WTC11 (cell line): ENCODE measurements at regions not wholly inside any gene's neighbourhood (a gene's known extent, or its start where the extent isn't known, plus 50 kb on each side); places are given as distances from the start of the nearest gene placed in this dataset.

Source experiments
- ATAC-seq: fragments of 200-7000 bp; cut with Tn5 transposase; 2 replicates; pipeline ENCODE4 v1.10.0; 2021; ENCODE audit warnings: mild to moderate bottlenecking, moderate library complexity
- CTCF ChIA-PET: fragments of 300-600 bp; sonication (Branson Sonifier 250); formaldehyde crosslinking; loops from one replicate; lab custom pipeline; 2021; ENCODE audit warnings: antibody characterized with exemption; lab: Charles Lee
- POLR2A ChIA-PET: fragments of 350-600 bp; sonication (Branson Sonifier 250); formaldehyde crosslinking; loops from one replicate; lab custom pipeline; 2021; ENCODE audit warnings: antibody characterized with exemption; lab: Charles Lee
- DNase-seq: peaks from one replicate; pipeline ENCODE4 v3.0.0; 2021; ENCODE audit warnings: low spot score
- H3K27ac Mint-ChIP-seq: 2 replicates; pipeline ENCODE4 v1.8.0; 2021; ENCODE audit warnings: mixed read lengths
- H3K27me3 Mint-ChIP-seq: 2 replicates; pipeline ENCODE4 v1.8.0; 2021; ENCODE audit warnings: low read depth, mild to moderate bottlenecking, moderate library complexity, mixed read lengths
- H3K36me3 Mint-ChIP-seq: 2 replicates; pipeline ENCODE4 v1.8.0; 2021; ENCODE audit warnings: mixed read lengths
- H3K4me1 Mint-ChIP-seq: 2 replicates; pipeline ENCODE4 v1.8.0; 2022; ENCODE audit warnings: mixed read lengths
- H3K4me3 Mint-ChIP-seq: 2 replicates; pipeline ENCODE4 v1.8.0; 2021; ENCODE audit warnings: mild to moderate bottlenecking, moderate library complexity, mixed read lengths
- H3K9me3 Mint-ChIP-seq: 2 replicates; pipeline ENCODE4 v1.8.0; 2021; ENCODE audit warnings: mixed read lengths
- CBFB ChIP-seq: sonication (generic); formaldehyde crosslinking; IDR thresholded peaks from 2 replicates; pipeline ENCODE4 v1.8.1; 2022; ENCODE audit warnings: mild to moderate bottlenecking, low read depth, missing genetic modification reagents
- CDX4 ChIP-seq: fragments of 250-450 bp; sonication (Bioruptor Pico); IDR thresholded peaks from 2 replicates; pipeline ENCODE4 v1.9.0; 2021; ENCODE audit warnings: moderate library complexity, mild to moderate bottlenecking, inconsistent platforms, borderline replicate concordance
- CREB1 ChIP-seq: sonication (generic); formaldehyde crosslinking; IDR thresholded peaks from 2 replicates; pipeline ENCODE4 v1.8.0; 2023; ENCODE audit warnings: mild to moderate bottlenecking, missing genetic modification reagents
- CTCF ChIP-seq: fragments of 200-600 bp; IDR thresholded peaks from 2 replicates; pipeline ENCODE4 v1.8.0; 2022; ENCODE audit warnings: antibody characterized with exemption
- GTF2I ChIP-seq: fragments of 250-450 bp; sonication (Bioruptor Pico); conservative IDR thresholded peaks from 2 replicates; pipeline ENCODE4 v1.4.0; 2021; ENCODE audit warnings: mild to moderate bottlenecking
- NR1H2 ChIP-seq: sonication (generic); formaldehyde crosslinking; IDR thresholded peaks from 2 replicates; pipeline ENCODE4 v1.9.0; 2021; ENCODE audit warnings: mild to moderate bottlenecking, moderate library complexity, missing genetic modification reagents
- NR3C1 ChIP-seq: sonication (generic); formaldehyde crosslinking; conservative IDR thresholded peaks from 2 replicates; pipeline ENCODE4 v1.8.1; 2023; ENCODE audit warnings: low read depth, mild to moderate bottlenecking, missing genetic modification reagents
- RELA ChIP-seq: sonication (generic); formaldehyde crosslinking; IDR thresholded peaks from 2 replicates; pipeline ENCODE4 v1.8.1; 2022; ENCODE audit warnings: missing genetic modification reagents, mild to moderate bottlenecking, borderline replicate concordance
- SP1 ChIP-seq: sonication (generic); formaldehyde crosslinking; conservative IDR thresholded peaks from 2 replicates; pipeline ENCODE4 v1.8.1; 2022; ENCODE audit warnings: missing genetic modification reagents
- TEAD1 ChIP-seq: sonication (generic); formaldehyde crosslinking; IDR thresholded peaks from 2 replicates; pipeline ENCODE4 v1.8.0; 2022; ENCODE audit warnings: mild to moderate bottlenecking, missing genetic modification reagents
- TP53 ChIP-seq: sonication (generic); formaldehyde crosslinking; IDR thresholded peaks from 2 replicates; pipeline ENCODE4 v1.8.1; 2023; ENCODE audit warnings: mild to moderate bottlenecking, missing genetic modification reagents
- ZNF138 ChIP-seq: sonication (generic); formaldehyde crosslinking; conservative IDR thresholded peaks from 2 replicates; pipeline ENCODE4 v1.8.1; 2022; ENCODE audit warnings: mild to moderate bottlenecking, moderate library complexity, missing genetic modification reagents
- ZNF232 ChIP-seq: sonication (generic); formaldehyde crosslinking; IDR thresholded peaks from 2 replicates; pipeline ENCODE4 v1.8.0; 2022; ENCODE audit warnings: mild to moderate bottlenecking, missing genetic modification reagents
- ZNF281 ChIP-seq: sonication (generic); formaldehyde crosslinking; IDR thresholded peaks from 2 replicates; pipeline ENCODE4 v1.8.0; 2023; ENCODE audit warnings: mild to moderate bottlenecking, missing genetic modification reagents
- ZNF416 ChIP-seq: fragments of 250-450 bp; sonication (Bioruptor Pico); IDR thresholded peaks from 2 replicates; pipeline ENCODE4 v1.9.0; 2021; ENCODE audit warnings: mild to moderate bottlenecking, inconsistent platforms
- TF ChIP-seq, protein P1 (sequence below): sonication (generic); formaldehyde crosslinking; IDR thresholded peaks from 2 replicates; pipeline ENCODE4 v1.8.1; 2022; ENCODE audit warnings: low read depth, mild to moderate bottlenecking, moderate library complexity, missing genetic modification reagents, borderline replicate concordance
- TF ChIP-seq, protein P2 (sequence below): sonication (generic); formaldehyde crosslinking; IDR thresholded peaks from 2 replicates; pipeline ENCODE4 v1.8.0; 2023; ENCODE audit warnings: missing genetic modification reagents, mild to moderate bottlenecking, borderline replicate concordance
- TF ChIP-seq, protein P3 (sequence below): sonication (generic); formaldehyde crosslinking; IDR thresholded peaks from 2 replicates; pipeline ENCODE4 v1.8.1; 2022; ENCODE audit warnings: low read depth, missing genetic modification reagents, borderline replicate concordance

DNA sequence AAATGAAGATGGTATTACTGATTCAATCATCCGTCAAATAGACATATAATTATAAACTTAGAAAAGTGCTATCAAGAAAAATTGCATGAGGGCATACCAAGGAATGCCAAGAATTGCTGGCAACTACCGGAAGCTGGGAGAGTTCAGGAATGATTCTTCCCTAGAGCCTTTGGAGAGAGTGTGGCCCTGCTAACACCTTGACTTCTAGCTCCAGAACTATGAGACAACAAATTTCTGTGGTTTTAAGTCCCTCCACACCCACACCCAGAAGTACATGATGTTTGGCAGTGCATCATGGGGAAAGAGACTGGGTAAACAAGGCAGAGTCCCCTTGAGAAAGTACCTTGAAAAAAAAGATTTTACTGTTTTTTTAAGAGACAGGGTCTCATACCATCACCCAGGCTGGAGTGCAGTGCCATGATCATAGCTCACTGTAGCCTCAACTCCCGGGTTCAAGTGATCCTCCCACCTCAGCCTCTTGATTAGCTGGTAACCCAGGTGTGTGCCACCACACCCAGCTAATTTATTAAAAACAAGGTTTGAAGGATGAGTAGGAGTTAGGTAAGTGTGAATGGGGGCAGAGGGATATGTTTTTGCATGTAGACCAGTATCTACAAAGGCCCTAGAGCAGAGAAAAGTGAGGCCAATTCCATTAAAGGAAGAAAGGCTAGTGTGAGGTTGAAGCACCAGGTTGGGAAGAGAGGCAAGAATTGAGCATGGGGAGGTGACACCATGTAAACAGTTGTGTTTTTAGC, 53.1 kb downstream of the GSX2 start (continued):
- no peak for TF ChIP-seq ZNF281 (CRISPR knock-in tag)

DNA sequence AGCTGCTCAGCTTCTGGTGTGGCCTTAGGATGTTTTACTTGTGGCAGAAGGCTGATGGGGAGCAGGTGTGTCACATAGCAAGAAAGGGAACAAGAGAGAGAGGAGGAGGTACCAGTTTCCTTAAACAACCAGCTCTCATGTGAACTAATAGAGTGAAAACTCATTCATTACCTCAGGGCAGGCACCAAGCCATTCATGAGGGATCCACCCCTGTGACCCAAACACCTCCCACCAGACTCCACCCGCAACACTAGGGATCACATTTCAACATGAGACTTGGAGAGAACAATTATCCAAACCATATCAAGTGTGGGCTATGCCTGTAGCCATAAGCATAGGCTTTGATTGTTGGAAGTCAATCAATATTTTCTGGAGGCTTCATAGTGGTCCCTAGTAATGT, 56.0 kb downstream of the GSX2 start:
- Mint-ChIP-seq H3K4me3 (no peak overlapping the region), H3K9me3 (peaks cover 18% of the 10 kb centered on the region), H3K27ac (no peak overlapping the region), H3K36me3 (0 out of 2 replicates have a peak, but pooled peaks cover 6% of the 10 kb centered on the region), H3K4me1 (no peaks in the 10 kb centered on the region), H3K27me3 (no peaks in the 10 kb centered on the region; the same call in 1 of the 2 replicates)
- CTCF ChIA-PET, result no interaction called here
- TF ChIP-seq, protein P1, sequence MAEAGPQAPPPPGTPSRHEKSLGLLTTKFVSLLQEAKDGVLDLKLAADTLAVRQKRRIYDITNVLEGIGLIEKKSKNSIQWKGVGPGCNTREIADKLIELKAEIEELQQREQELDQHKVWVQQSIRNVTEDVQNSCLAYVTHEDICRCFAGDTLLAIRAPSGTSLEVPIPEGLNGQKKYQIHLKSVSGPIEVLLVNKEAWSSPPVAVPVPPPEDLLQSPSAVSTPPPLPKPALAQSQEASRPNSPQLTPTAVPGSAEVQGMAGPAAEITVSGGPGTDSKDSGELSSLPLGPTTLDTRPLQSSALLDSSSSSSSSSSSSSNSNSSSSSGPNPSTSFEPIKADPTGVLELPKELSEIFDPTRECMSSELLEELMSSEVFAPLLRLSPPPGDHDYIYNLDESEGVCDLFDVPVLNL, result no peak
- TF ChIP-seq RELA (CRISPR knock-in tag) (no peak), CREB1 (no peak), CDX4 (CRISPR knock-in tag) (no peak), ZNF232 (CRISPR knock-in tag) (no peak), TP53 (CRISPR knock-in tag) (no peak), ZNF416 (CRISPR knock-in tag) (no peak), SP1 (CRISPR knock-in tag) (no peak), NR1H2 (CRISPR knock-in tag) (no peak), ZNF138 (CRISPR knock-in tag) (no peak), CTCF (no peak), NR3C1 (CRISPR knock-in tag) (no peak), CBFB (CRISPR knock-in tag) (no peak), TEAD1 (no peak), GTF2I (CRISPR knock-in tag) (no peak)
- TF ChIP-seq, protein P2, sequence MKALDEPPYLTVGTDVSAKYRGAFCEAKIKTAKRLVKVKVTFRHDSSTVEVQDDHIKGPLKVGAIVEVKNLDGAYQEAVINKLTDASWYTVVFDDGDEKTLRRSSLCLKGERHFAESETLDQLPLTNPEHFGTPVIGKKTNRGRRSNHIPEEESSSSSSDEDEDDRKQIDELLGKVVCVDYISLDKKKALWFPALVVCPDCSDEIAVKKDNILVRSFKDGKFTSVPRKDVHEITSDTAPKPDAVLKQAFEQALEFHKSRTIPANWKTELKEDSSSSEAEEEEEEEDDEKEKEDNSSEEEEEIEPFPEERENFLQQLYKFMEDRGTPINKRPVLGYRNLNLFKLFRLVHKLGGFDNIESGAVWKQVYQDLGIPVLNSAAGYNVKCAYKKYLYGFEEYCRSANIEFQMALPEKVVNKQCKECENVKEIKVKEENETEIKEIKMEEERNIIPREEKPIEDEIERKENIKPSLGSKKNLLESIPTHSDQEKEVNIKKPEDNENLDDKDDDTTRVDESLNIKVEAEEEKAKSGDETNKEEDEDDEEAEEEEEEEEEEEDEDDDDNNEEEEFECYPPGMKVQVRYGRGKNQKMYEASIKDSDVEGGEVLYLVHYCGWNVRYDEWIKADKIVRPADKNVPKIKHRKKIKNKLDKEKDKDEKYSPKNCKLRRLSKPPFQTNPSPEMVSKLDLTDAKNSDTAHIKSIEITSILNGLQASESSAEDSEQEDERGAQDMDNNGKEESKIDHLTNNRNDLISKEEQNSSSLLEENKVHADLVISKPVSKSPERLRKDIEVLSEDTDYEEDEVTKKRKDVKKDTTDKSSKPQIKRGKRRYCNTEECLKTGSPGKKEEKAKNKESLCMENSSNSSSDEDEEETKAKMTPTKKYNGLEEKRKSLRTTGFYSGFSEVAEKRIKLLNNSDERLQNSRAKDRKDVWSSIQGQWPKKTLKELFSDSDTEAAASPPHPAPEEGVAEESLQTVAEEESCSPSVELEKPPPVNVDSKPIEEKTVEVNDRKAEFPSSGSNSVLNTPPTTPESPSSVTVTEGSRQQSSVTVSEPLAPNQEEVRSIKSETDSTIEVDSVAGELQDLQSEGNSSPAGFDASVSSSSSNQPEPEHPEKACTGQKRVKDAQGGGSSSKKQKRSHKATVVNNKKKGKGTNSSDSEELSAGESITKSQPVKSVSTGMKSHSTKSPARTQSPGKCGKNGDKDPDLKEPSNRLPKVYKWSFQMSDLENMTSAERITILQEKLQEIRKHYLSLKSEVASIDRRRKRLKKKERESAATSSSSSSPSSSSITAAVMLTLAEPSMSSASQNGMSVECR (CRISPR knock-in tag), result no peak
- TF ChIP-seq, protein P3, sequence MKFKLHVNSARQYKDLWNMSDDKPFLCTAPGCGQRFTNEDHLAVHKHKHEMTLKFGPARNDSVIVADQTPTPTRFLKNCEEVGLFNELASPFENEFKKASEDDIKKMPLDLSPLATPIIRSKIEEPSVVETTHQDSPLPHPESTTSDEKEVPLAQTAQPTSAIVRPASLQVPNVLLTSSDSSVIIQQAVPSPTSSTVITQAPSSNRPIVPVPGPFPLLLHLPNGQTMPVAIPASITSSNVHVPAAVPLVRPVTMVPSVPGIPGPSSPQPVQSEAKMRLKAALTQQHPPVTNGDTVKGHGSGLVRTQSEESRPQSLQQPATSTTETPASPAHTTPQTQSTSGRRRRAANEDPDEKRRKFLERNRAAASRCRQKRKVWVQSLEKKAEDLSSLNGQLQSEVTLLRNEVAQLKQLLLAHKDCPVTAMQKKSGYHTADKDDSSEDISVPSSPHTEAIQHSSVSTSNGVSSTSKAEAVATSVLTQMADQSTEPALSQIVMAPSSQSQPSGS (CRISPR knock-in tag), result no peak
- POLR2A ChIA-PET, result no interaction called here
- DNase-seq (no peak), ATAC-seq (no peak)
